ENCODE measurements at regions not wholly inside any gene's neighbourhood (a gene's known extent, or its start where the extent isn't known, plus 50 kb on each side); places are given as distances from the start of the nearest gene placed in this dataset.

GRCh38 chr17:77849239-77849638 lies 109.3 kb upstream of the TNRC6C start:
- DNase-seq, result no peak

- no peak for DNase-seq
These were observed 106.6 kb upstream of the TNRC6C start for GRCh38 chr17:77851921-77852320.

- DNase-seq, result no peak
These were observed 105.8 kb upstream of the TNRC6C start for GRCh38 chr17:77852731-77853130.

GRCh38 chr17:77853191-77853977 lies 105.1 kb upstream of the TNRC6C start:
- no peak for DNase-seq

- no peak for DNase-seq
These were observed 104.3 kb upstream of the TNRC6C start for GRCh38 chr17:77854083-77854758.

GRCh38 chr17:77854759-77855745 lies 103.5 kb upstream of the TNRC6C start:
- DNase-seq, result no peak

- no peak for DNase-seq
These were observed 101.8 kb upstream of the TNRC6C start for GRCh38 chr17:77856551-77857305.

GRCh38 chr17:77857306-77857555 lies 101.3 kb upstream of the TNRC6C start:
- DNase-seq, result no peak

- DNase-seq, result no peak
These were observed 100.9 kb upstream of the TNRC6C start for GRCh38 chr17:77857613-77858012.

GRCh38 chr17:77858291-77859034 lies 100.0 kb upstream of the TNRC6C start:
- DNase-seq, result no peak

- no peak for DNase-seq
These were observed 99.3 kb upstream of the TNRC6C start for GRCh38 chr17:77859035-77859810.

- DNase-seq, result no peak
These were observed 97.3 kb upstream of the TNRC6C start for GRCh38 chr17:77861133-77861695.

- no peak for DNase-seq
These were observed 96.4 kb upstream of the TNRC6C start for GRCh38 chr17:77861981-77862645.

GRCh38 chr17:77862890-77863813 lies 95.4 kb upstream of the TNRC6C start:
- no peak for DNase-seq

- DNase-seq, result no peak
These were observed 94.7 kb upstream of the TNRC6C start for GRCh38 chr17:77863814-77864161.

- DNase-seq, result no peak
These were observed 94.0 kb upstream of the TNRC6C start for GRCh38 chr17:77864234-77865111.

GRCh38 chr17:77865112-77865611 lies 93.3 kb upstream of the TNRC6C start:
- peak; percentile 60 for DNase-seq

- DNase-seq, result no peak
These were observed 92.8 kb upstream of the TNRC6C start for GRCh38 chr17:77865716-77866115.
